ENCODE measurements at regions not wholly inside any gene's neighbourhood (a gene's known extent, or its start where the extent isn't known, plus 50 kb on each side); places are given as distances from the start of the nearest gene placed in this dataset.

DNA sequence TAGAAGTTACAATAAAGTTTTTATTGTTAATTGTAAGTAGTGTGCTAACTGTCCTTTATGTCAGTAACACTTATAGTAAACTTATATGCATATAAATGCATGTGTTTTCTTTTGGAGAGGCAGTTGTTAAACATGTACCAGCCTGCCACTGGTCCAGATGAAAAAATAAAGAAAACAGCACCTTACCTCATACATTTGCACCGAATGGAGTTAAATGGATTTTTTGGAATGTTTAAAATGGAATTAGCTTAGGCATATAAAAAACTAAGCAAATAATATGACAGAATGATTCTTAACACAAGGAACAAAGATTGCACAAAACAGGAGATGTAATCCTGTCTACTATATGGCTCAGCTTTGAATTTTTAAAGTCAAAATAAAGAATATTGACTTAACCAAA is 50.2 kb upstream of the ALDH1A3 start:
- Histone ChIP-seq H3K9me3 (no peaks in the 10 kb centered on the region), H3K4me3 (no peak overlapping the region), H3K27me3 (peaks cover 0 to 14% (median 0%) of the 10 kb centered on the region in 3 donors), H3K36me3 (no peaks in the 10 kb centered on the region), H3K27ac (no peak overlapping the region), H3K4me1 (no peaks in the 10 kb centered on the region)
- intact Hi-C loops (cut with DNase I; ENCODE audit: low total_unique reads) = no loop called here
- WGBS, 5 donors = 43 to 80% (median 62%) methylated on average over 1 of the region's 1 CpG
- no peak for DNase-seq
- TF ChIP-seq, protein P1, sequence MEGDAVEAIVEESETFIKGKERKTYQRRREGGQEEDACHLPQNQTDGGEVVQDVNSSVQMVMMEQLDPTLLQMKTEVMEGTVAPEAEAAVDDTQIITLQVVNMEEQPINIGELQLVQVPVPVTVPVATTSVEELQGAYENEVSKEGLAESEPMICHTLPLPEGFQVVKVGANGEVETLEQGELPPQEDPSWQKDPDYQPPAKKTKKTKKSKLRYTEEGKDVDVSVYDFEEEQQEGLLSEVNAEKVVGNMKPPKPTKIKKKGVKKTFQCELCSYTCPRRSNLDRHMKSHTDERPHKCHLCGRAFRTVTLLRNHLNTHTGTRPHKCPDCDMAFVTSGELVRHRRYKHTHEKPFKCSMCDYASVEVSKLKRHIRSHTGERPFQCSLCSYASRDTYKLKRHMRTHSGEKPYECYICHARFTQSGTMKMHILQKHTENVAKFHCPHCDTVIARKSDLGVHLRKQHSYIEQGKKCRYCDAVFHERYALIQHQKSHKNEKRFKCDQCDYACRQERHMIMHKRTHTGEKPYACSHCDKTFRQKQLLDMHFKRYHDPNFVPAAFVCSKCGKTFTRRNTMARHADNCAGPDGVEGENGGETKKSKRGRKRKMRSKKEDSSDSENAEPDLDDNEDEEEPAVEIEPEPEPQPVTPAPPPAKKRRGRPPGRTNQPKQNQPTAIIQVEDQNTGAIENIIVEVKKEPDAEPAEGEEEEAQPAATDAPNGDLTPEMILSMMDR (IDR thresholded peaks at IDR 0.05) = no peak
- TF ChIP-seq EP300 (IDR thresholded peaks at IDR 0.05) (no peak), POLR2A (IDR thresholded peaks at IDR 0.05) (no peak), POLR2AphosphoS5 (IDR thresholded peaks at IDR 0.05) (no peak)

Data from stomach (tissue), 8 donors.